ENCODE measurements at regions not wholly inside any gene's neighbourhood (a gene's known extent, or its start where the extent isn't known, plus 50 kb on each side); places are given as distances from the start of the nearest gene placed in this dataset.
A peak's percentile ranks its signal among the peaks of the same experiment; 100 is the strongest.

GRCh38 chr18:53701697-53702096 lies 522.8 kb downstream of the MBD2 start:
- intact Hi-C loops (cut with micrococcal nuclease) = no loop called here
- Histone ChIP-seq H3F3A (ENCODE audit: low read length, unreplicated experiment) (no peaks in the 10 kb centered on the region), H4K20me1 (ENCODE audit: low read length) (no peaks in the 10 kb centered on the region), H3K4me3 (ENCODE audit: low read length) (no peak overlapping the region), H3K9ac (ENCODE audit: low read length) (no peak overlapping the region), H3K27me3 (ENCODE audit: low read length) (peaks cover 32% of the 10 kb centered on the region), H2AFZ (ENCODE audit: low read length) (no peak overlapping the region), H3K79me2 (ENCODE audit: low read length) (no peaks in the 10 kb centered on the region), H3K4me1 (ENCODE audit: insufficient read depth, low read length) (no peaks in the 10 kb centered on the region), H3K36me3 (ENCODE audit: low read depth, low read length) (no peaks in the 10 kb centered on the region), H3K9me3 (ENCODE audit: low read length) (no peaks in the 10 kb centered on the region), H3K27ac (ENCODE audit: low read length) (no peak overlapping the region), H3K4me2 (ENCODE audit: low read length) (no peak overlapping the region), H3K9me2 (replicated peaks; ENCODE audit: low read length) (no peaks in the 10 kb centered on the region)
- TF ChIP-seq CTCF (conservative IDR thresholded peaks at IDR 0.05; ENCODE audit: low read depth, low read length) (no peak), EZH2phosphoT487 (IDR thresholded peaks at IDR 0.05; ENCODE audit: borderline replicate concordance, low read length) (no peak), EZH2 (IDR thresholded peaks at IDR 0.05; ENCODE audit: low read length, unreplicated experiment) (no peak)
- no TSS peak for BruUV-seq (replicated peaks)
- ChIA-PET POLR2A (ENCODE audit: unreplicated experiment) (no interaction called here), CTCF (no interaction called here)
- no peak for DNase-seq
- ATAC-seq = no peak

- no peak overlapping the region for H3K9ac ChIP-seq (ENCODE audit: low read length)
- TF ChIP-seq CTCF (conservative IDR thresholded peaks at IDR 0.05; ENCODE audit: low read depth, low read length) (peak; percentile 85), EZH2phosphoT487 (IDR thresholded peaks at IDR 0.05; ENCODE audit: borderline replicate concordance, low read length) (no peak)
- no peak overlapping the region for H2AFZ ChIP-seq (ENCODE audit: low read length)
- no peaks in the 10 kb centered on the region for H3K36me3 ChIP-seq (ENCODE audit: low read depth, low read length)
- H3K9me2 ChIP-seq (replicated peaks; ENCODE audit: low read length) = no peaks in the 10 kb centered on the region
- POLR2A ChIA-PET (ENCODE audit: unreplicated experiment) = no interaction called here
- H4K20me1 ChIP-seq (ENCODE audit: low read length) = no peaks in the 10 kb centered on the region
- no peak overlapping the region for H3K27ac ChIP-seq (ENCODE audit: low read length)
- CTCF ChIA-PET = interaction anchor here (0.5 to 1.6 kb wide), 8 partner anchors 12 to 507 kb away, joined by 3 to 15 read pairs (median 4); no protein-coding TSS in a partner anchor
- no TSS peak for BruUV-seq (replicated peaks)
- ATAC-seq (peak; percentile 84), DNase-seq (peak; percentile 60)
- peaks cover 27% of the 10 kb centered on the region for H3K27me3 ChIP-seq (ENCODE audit: low read length)
- H3K79me2 ChIP-seq (ENCODE audit: low read length) = no peaks in the 10 kb centered on the region
- H3K4me1 ChIP-seq (ENCODE audit: insufficient read depth, low read length) = no peaks in the 10 kb centered on the region
- no peaks in the 10 kb centered on the region for H3F3A ChIP-seq (ENCODE audit: low read length, unreplicated experiment)
- H3K9me3 ChIP-seq (ENCODE audit: low read length) = no peaks in the 10 kb centered on the region
- H3K4me2 ChIP-seq (ENCODE audit: low read length) = no peak overlapping the region
- intact Hi-C loops (cut with micrococcal nuclease) = loop anchor here (1.0 to 2.0 kb wide), 3 partner anchors 165 to 420 kb away; no protein-coding TSS in a partner anchor
- H3K4me3 ChIP-seq (ENCODE audit: low read length) = no peak overlapping the region
Observed at GRCh38 chr18:53698907-53699306, 525.6 kb downstream of the MBD2 start.

GRCh38 chr18:53689886-53690285 lies 534.6 kb downstream of the MBD2 start:
- Histone ChIP-seq H2AFZ (ENCODE audit: low read length) (no peak overlapping the region), H3K4me2 (ENCODE audit: low read length) (no peak overlapping the region), H3K9ac (ENCODE audit: low read length) (no peak overlapping the region), H3K4me1 (ENCODE audit: insufficient read depth, low read length) (no peaks in the 10 kb centered on the region), H3K27me3 (ENCODE audit: low read length) (peaks cover 67% of the 10 kb centered on the region), H3K4me3 (ENCODE audit: low read length) (no peak overlapping the region), H3K9me3 (ENCODE audit: low read length) (no peaks in the 10 kb centered on the region), H3K36me3 (ENCODE audit: low read depth, low read length) (no peaks in the 10 kb centered on the region), H3K9me2 (replicated peaks; ENCODE audit: low read length) (no peaks in the 10 kb centered on the region), H3K79me2 (ENCODE audit: low read length) (no peaks in the 10 kb centered on the region), H3K27ac (ENCODE audit: low read length) (no peak overlapping the region), H3F3A (ENCODE audit: low read length, unreplicated experiment) (no peaks in the 10 kb centered on the region), H4K20me1 (ENCODE audit: low read length) (no peaks in the 10 kb centered on the region)
- TF ChIP-seq EZH2phosphoT487 (IDR thresholded peaks at IDR 0.05; ENCODE audit: borderline replicate concordance, low read length) (no peak), CTCF (conservative IDR thresholded peaks at IDR 0.05; ENCODE audit: low read depth, low read length) (no peak), EZH2 (IDR thresholded peaks at IDR 0.05; ENCODE audit: low read length, unreplicated experiment) (no peak)
- ChIA-PET CTCF (no interaction called here), POLR2A (ENCODE audit: unreplicated experiment) (no interaction called here)
- DNase-seq (no peak), ATAC-seq (no peak)
- intact Hi-C loops (cut with micrococcal nuclease) = loop anchor here (5.0 kb wide), 1 partner anchor 437 kb away; no protein-coding TSS in a partner anchor
- BruUV-seq (replicated peaks) = no TSS peak

Data from PC-3 (cell line).